GM19397 (cell line): ENCODE measurements at regions not wholly inside any gene's neighbourhood (a gene's known extent, or its start where the extent isn't known, plus 50 kb on each side); places are given as distances from the start of the nearest gene placed in this dataset.
"Not testable (repeated sequence)": the region's sequence is repeated elsewhere in the genome, so short reads cannot be mapped to it uniquely, and the experiment has no call there.

Experiments
- ATAC-seq: cut with Tn5 transposase; IDR thresholded peaks from one replicate; pipeline ENCODE4 v1.9.1; 2021; ENCODE audit warnings: mild to moderate bottlenecking, moderate library complexity; ENCODE audit not compliant: unreplicated experiment

- ATAC-seq, result no peak
Observed at GRCh38 chr4:126604268-126604867, 1028.4 kb upstream of the INTU start.

DNA sequence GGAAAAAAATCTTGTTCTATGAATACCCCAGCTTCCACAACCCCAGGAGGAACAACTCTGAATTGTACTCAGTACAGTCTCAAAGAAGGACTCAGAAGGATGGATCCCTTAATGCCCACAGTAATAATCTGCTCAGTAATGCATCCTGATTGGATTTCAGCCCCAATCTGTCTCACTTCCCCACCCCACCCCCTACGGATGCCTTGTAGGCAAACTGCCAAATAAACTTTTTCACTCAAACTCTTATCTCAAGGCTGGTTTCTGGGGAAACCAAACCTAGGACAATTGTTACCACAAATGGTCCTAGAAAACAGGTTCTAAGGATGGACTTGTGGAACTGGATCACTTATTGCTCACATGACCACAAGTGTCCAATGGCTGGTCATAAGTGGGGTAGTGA, 1021.8 kb upstream of the INTU start:
- ATAC-seq, result no peak

DNA sequence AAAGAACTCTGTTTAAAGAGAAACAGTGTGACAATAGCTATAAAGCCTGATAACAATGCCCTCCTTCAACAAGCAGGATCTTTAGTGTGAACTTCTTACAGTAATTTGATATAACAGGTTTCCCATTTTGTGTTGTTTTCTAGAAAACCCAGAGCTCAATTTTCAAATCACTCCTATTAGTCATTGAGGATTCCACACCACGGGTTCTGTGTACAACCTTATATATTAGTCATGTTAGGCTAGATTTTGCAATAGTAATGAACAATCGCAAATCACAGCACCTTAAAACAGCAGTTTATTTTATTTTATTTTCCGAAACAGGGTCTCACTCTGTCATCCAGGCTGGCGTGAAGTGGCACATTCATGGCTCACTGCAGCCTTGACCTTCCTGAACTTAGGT, 1020.9 kb upstream of the INTU start:
- no peak for ATAC-seq

- ATAC-seq, result no peak
Observed at GRCh38 chr4:126614356-126614855, 1018.4 kb upstream of the INTU start.

GRCh38 chr4:126616795-126617194, 1016.0 kb upstream of the INTU start:
- ATAC-seq, result no peak

DNA sequence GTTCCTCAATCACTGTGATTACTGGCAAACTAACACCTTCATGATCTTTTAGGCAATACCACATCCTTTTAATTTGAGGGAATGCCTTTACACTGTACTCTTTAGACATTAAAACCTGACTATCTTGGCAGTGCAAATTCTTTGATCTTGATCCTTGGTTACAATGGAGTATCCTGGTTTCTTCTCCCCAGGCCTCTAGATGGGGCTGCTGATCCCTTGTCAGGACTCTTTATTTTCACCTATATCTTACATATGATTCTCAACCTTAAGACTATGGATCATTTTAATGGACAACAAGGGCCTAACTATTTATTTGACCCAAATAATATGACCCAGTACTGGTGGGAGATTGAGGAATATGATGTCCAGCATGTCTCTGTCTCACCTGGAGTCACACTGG, 1005.5 kb upstream of the INTU start:
- no peak for ATAC-seq

- ATAC-seq, result no peak
Observed at GRCh38 chr4:126628933-126629332, 1003.8 kb upstream of the INTU start.

- no peak for ATAC-seq
Observed at GRCh38 chr4:126630230-126630629, 1002.5 kb upstream of the INTU start.

- ATAC-seq, result no peak
Observed at GRCh38 chr4:126633306-126633705, 999.5 kb upstream of the INTU start.

- no peak for ATAC-seq
Observed at GRCh38 chr4:126637706-126638105, 995.1 kb upstream of the INTU start.

DNA sequence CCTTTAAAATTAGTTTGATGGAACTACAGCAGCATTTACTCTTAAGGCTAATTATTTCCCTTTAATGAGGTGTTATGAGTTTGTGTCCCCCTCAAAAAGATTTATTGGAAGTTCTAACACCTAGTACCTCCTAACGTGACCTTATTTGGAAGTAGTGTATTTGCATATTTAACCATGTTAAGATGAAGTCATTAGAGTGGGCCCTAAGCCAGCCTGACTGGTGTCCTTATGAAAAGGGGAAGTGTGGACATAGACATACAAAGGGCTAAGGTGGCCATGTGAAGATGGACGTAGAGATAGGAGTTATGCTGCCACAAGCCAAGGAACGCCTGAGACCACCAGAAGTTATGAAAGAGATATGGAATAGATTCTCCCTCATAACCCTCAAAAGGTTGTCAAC, 985.4 kb upstream of the INTU start:
- no peak for ATAC-seq

DNA sequence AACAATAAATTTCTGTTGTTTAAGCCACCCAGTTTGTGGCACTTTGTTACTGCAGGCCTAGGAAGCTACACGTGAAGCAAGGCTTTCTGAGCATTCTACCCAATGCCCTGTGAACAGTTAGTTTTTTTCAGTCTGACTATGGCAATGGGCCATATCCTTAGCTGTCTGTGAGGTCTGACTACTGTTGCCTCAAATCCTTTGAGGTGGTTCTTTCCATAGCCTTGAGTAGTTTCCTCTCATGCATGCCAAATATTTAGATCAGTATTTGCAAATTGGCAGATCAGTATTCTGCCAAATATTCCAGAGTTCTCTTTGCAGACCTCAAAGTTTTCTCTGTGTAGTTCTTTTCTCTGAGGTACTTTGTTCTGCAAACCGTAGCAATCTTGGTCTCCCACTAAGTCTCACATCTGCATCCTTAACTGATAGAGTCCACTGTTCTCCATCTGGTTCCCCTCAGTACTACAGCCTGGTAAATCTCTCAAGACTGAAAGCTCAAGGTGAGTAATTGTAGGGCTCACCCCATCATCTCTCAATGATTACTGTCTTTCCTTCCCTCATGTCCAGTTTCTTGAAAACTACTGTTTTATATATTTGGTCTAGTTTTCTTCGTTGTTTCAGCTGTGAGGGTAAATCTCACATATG, 984.9 kb upstream of the INTU start:
- no peak for ATAC-seq

- ATAC-seq, result no peak
Observed at GRCh38 chr4:126658411-126658810, 974.3 kb upstream of the INTU start.

GRCh38 chr4:126661194-126661593, 971.6 kb upstream of the INTU start:
- no peak for ATAC-seq

- ATAC-seq, result no peak
Observed at GRCh38 chr4:126664839-126665238, 967.9 kb upstream of the INTU start.

DNA sequence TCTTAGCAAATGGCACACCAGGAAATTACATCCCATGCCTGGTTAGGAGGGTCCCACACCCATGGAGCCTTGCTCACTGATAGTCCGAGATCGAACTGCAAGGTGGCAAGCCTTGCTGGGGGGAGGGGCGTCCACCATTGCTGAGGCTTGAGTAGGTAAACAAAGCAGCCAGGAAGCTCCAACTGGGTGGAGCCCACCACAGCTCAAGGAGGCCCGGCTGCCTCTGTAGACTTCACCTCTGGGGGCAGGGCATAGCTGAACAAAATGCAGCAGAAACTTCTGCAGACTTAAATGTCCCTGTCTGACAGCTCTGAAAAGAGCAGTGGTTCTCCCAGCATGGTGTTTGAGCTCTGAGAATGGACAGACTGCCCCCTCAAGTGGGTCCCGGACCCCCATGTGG, 962.7 kb upstream of the INTU start:
- not testable (repeated sequence) for ATAC-seq

GRCh38 chr4:126678618-126679017, 954.1 kb upstream of the INTU start:
- ATAC-seq, result no peak

- no peak for ATAC-seq
Observed at GRCh38 chr4:126679303-126679702, 953.5 kb upstream of the INTU start.

DNA sequence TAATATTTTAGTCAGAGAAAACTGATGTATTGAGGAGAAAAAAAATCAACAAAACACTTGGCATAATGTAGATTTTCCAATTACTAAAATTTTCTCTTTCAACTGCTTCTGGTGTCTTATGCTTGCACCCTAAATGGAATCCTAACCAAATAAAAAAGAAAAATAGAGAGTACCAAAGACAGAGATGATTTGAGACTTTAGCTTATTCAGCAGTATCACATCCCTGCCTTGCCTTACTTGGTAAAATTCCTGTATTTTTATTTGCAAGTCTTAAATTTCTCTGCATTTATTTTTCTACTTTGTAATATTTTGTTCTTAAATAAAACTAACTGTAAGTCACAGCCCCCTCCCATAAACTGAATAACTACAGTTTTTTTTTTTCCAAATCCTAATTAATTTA, 950.5 kb upstream of the INTU start:
- no peak for ATAC-seq

GRCh38 chr4:126686491-126686890, 946.3 kb upstream of the INTU start:
- no peak for ATAC-seq

- ATAC-seq, result no peak
Observed at GRCh38 chr4:126687655-126688358, 945.0 kb upstream of the INTU start.

- no peak for ATAC-seq
Observed at GRCh38 chr4:126691797-126692196, 941.0 kb upstream of the INTU start.
